NCI-H2081 (cell line): ENCODE measurements at regions not wholly inside any gene's neighbourhood (a gene's known extent, or its start where the extent isn't known, plus 50 kb on each side); places are given as distances from the start of the nearest gene placed in this dataset.
"Not testable (repeated sequence)": the region's sequence is repeated elsewhere in the genome, so short reads cannot be mapped to it uniquely, and the experiment has no call there.

Experiments used
- DNase-seq, 2 experiments: peaks; one replicate each; lab custom pipeline; 2025; lab: John Stamatoyannopoulos, UW

DNA sequence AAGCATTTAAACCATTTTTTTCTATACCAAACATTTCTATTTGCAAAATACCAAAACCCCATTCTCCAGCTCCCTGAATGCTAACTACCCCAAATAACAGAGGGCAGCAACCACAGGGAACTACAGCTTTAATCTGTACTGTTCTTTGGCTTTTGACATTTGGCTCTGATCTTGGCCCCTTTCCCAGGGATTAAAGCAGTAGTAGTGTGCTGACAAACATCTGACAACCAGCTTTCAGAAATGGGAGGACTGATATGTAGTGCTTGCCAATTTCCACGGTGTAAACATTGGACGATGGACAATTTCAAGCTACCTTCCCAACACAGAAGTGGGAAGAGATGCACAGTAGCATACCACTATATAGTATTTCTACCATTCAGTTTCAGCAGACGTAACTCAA, 88.4 kb upstream of the TEAD1 start:
- DNase-seq: peak in 1 of 2 experiments; percentile 30

DNA sequence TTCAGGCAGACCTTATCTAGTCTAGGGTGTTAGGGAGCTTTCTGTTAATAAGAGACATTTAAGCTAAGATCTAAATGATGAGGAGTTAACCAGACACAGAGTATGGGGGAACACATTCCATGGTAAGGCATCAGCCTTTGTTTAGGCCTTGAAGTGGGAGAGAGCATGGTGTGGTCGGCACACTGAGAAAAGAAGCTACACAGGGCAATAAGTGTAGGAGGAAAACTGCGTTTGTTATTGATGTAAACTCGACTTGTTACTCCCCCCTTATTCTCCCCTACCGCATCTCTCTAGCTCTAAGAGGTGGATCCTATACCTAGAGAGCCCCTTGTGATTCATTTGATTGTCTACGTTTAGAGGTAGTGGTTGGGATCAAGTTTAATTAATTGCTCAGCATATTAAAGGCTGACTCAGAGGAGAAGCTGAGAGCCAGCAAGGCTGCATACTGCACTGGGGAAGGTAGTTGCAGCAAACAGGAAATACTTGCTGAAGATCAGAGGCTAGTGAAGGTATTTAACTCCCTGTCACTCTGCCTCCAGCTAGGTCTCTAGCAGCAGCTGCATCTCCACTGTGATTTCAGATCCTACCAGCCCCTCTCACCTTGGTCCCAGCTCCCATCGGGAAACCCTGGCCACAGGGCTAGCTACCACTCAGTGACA, 86.8 kb upstream of the TEAD1 start:
- DNase-seq: no peak

DNA sequence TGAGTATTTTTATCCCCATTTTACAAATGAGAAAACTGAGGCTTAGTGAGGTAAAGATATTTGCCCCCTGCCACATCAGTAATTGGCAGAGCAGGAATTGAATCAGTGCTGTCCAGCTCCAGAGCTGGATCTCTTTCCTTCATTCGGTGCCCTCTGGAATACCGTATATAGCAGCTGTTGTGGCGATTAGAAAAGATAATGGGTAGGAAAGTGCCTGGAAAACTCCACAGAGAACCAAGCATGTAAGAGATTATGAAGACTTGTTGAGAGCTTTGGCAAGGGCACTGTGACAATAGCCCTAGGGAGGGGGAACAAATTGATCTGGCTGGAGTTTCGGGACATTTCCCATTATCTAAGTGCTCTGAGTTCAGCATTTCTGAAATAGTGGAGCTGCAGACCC, 82.5 kb upstream of the TEAD1 start:
- DNase-seq: no peak

DNA sequence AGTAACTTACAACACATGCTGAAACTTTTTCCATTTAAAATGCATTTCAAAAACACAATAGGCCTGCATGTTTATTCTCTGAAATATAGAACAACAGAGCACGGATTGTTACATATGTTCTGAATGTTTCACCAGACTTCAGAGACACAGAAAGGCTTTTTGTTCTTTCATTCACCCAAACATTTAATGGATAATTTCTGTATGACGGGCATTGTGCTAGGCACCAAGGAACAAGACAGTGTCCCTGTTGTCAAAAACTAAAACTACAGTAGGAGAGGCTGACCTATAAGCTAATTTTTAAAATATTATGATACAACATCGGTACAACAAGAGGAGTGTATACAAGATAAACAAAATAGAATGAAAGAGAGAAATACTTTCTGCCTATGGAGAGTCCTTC, 81.9 kb upstream of the TEAD1 start:
- no peak for DNase-seq

DNA sequence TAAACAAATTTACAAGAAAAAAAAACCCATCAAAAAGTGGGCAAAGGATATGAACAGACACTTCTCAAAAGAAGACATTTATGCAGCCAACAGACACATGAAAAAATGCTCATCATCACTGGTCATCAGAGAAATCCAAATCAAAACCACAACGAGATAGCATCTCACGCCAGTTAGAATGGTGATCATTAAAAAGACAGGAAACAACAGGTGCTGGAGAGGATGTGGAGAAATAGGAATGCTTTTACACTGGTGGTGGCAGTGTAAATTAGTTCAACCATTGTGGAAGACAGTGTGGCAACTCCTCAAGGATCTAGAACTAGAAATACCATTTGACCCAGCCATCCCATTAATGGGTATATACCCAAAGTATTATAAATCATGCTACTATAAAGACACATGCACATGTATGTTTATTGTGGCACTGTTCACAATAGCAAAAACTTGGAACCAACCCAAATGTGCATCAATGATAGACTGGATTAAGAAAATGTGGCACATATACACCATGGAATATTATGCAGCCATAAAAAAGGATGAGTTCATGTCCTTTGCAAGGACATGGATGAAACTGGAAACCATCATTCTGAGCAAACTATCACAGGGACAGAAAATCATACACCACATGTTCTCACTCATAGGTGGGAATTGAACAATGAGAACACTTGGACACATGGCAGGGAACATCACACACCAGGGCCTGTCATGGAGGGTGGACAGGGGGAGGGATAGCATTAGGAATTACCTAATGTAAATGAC, 79.0 kb upstream of the TEAD1 start:
- not testable (repeated sequence) for DNase-seq

DNA sequence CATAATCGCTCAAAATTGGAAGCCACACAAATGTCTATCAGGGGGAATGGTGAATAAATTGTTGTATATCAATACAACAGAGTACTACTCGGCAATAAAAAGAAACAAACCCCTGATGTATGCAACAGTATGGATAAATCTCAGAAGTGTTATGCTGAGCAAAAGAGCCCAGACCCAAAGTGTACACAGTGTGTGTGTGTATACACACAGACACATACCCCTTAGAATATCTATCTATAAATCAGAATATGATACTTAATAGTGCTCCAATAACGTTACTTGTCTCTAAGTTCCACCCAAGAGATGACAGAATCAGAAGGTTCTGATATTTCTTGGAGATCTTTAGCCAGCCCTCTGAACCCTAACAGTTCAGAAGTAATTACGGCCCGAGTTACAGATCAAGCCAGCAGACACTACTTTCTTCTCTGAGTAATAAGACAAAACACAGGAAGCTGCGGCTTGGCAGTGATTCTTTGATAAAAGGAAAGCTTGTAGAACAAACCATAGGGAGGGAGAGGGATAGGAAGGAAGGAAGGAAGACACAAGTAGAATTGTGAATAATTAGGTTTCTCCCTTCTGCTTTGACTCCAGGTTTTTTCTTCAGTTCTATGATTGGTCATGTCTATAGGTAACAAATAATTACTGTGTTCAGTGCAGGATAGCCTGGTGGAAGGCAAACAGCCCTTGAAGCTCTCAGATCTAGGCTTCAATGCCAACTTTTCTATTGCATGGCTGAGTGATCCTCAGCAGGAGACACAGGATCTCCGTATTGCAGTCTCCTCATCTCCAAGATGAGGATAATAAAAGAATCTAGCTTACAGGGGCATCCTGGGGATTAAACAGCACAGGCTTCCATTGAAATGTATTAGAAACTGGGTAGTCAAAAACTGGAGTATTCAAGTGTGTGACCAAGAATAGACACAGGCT, 75.6 kb upstream of the TEAD1 start:
- DNase-seq: no peak

DNA sequence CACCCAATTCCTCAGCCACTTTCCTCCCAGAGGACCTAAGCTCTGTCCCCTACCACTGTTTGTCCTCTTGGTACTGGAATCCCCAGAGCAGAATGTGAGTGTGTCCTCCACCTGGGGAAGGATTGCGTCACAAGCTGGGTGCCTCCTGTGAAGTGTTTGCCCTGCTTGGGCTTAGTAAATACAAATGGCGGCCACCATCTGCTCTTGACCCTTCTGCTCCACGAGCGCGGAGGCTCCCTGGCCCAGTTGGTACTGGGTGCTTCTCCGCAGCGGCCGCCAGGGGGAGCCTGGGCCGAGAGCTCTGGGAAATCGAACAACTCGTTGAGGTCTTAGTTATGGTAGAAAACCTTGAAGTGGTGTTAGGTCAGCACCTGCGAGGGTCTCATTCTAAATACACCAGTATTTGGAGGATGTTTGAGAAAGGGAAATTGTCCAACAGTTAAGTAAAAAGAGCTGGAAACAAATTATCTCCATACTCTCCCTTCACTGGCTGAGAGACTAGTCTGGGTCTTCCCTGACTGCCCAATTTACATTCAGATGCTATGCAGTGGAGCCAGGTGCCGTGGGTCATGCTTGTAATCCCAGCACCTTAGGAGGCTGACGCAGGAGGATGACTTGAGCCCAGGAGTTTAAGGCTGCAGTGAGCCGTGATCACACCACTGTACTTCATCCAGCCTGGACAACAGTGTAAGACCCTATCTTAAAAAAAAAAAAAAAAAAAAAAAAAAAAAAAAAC, 74.6 kb upstream of the TEAD1 start:
- no peak for DNase-seq

DNA sequence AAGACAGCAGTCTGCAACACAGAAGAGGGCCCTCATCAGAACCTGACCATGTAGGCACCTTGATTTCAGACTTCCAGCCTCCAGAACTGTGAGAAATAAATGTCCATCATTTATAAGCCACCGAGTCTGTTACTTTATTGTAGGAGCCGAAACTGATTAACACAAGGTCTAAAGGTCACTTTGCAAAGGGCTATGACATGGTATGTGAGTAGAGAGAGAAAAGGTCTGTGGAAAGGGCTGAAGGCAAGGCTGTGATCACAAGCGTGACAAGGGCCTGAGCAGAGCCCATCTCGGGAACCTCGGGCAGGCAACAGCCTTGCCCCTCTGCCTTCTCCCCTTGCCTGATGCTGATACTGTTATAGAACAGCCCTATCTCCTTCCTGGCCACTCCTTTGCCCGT, 73.4 kb upstream of the TEAD1 start:
- DNase-seq: no peak

DNA sequence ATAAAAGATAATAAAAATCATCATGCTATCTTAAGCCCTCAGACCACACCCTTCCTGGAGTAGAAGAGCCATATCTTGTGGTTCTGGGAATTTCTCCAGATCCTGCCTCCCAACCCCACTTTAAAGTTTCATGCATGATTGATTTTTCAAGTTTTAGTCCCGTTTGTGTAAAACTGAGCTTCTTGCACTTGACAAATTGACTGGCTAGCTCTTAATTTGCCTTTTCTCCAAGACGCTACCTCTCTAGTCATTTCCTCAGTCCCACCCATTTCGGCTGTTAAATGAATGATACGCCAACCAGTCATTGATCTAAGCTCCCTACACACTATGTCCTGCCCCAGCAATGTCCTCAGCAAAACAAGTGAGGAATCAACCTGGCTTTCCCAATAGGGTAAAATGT, 71.8 kb upstream of the TEAD1 start:
- DNase-seq: no peak

DNA sequence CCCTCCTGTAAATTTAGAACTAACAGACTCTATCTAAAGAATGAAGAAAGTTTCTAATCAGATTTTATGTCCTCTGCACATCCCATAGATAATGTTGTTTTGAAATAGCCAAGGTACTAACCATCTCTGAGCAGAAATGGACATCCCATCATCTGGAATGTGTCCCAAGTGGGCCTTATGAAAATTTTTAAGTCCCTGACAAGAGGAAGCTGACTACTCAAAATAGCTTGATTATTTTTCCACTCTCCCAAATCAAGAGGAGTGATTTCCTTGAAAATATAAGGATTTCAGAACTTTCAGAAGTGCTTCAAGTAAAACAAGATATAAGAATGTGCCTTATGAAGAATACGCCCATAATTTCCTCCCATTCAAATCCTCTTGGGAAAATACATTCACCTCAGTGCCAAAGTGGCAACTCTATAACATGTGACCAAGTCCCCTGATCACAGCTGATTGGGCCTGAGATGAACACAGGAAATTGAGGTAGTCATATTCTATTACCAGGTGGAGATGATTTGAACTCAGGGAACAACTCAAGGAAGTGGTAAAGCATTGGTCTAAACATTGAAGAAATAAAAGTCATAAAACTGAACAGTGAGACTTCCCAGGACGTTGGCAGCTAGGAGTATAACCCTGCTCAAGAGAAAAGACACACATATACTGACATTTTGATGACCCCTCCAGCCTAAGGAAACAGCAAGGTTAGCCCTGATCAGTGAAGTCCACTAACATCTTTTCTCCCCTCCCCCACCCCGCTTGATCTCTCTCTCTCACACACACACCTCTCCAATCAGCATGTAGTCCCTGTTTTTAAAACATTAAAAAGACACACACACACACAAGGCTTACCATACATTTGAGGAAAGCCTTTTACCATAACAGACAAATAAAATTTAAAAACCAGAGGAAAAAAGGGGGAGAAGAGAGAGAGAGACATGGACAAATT, 70.8 kb upstream of the TEAD1 start:
- no peak for DNase-seq

DNA sequence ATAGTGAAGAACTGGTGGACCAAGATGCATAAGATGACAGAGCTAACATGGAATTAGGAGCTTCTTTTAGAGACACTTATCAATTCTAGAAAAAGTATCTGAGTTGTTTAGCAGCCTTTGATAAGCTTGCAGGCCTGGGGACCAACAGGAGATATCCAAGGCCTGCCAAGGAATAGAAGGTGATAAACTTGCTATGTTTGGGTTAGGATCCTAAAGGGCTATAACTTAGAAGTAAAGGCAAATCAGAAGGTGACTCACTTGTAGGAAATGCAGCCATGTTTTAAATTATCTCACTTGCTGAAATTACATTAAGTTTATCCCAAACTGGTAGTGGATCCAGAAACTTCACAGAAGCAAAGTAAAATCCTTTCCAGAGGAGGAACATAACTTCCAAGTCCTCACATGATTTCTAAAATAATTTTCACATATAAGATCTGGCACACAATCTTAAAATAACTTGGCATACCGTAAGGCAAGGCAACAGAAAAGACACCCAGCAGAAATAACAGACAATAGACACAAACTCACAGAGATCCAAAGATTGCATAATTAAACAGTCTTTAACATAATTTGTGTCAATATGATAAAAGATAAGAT, 69.6 kb upstream of the TEAD1 start:
- DNase-seq: no peak

DNA sequence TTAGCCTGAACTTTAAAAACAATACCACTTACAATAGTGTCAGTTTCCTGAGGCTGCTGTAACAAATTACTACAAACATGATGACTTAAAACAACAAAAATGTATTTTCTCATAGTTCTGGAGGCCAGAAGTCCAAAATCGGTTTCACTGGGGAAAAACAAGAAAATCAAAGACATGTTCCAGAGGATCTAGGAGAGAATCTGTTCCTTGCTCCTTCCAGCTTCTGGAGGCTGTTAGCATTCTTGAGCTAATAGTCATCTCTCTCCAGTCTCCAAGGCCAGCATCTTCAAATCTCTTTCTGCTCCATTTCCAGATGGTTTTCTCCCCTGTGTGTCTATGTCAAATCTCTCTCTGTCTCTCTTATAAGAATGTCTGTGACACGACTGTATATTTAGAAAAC, 67.6 kb upstream of the TEAD1 start:
- DNase-seq: no peak

DNA sequence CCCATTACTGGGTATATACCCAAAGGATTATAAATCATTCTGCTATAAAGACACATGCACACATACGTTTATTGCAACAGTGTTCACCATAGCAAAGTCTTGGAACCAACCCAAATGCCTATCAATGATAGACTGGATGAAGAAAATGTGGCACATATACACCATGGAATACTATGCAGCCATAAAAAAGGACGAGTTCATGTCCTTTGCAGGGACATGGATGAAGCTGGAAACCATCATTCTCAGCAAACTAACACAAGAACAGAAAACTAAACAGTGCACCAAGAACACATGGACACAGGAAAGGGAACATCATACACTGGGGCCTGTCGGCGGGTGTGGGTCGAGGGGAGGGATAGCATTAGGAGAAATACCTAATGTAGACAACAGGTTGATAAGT, 65.5 kb upstream of the TEAD1 start:
- not testable (repeated sequence) for DNase-seq

DNA sequence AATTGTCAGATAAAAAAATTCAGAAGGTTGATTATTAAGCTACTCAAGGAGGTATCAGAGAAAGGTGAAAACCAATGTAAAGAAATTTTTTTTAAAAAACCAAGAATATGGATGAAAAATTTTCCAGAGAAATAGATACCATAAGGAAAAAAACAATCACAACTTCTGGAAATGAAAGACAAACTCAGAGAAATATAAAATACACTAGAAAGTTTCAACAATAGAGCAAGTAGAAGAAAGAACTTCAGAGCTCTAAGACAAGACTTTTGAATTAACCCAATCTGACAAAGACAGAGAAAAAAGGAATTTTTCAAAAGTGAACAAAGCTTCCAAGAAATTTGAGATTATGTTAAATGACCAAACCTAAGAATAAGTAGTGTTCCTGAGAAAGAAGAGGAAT, 62.9 kb upstream of the TEAD1 start:
- no peak for DNase-seq

DNA sequence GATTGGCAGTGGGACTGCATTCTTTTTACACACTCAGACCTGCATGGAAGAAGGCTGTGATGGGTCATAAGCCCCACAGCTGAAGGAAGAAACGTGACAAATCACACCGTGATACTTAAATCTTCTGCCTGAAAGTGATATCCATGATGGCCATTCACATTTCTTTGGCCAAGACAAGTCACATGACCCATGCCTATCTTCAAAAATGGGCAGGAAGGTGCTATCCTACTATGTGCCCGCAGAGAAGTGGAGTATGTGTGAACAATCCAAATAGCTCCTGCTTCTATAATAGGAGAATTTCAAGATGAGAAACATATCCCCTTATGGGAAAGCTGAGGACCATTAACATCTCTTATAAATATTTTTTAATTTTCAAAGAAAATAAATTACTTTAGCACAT, 56.6 kb upstream of the TEAD1 start:
- DNase-seq: no peak

DNA sequence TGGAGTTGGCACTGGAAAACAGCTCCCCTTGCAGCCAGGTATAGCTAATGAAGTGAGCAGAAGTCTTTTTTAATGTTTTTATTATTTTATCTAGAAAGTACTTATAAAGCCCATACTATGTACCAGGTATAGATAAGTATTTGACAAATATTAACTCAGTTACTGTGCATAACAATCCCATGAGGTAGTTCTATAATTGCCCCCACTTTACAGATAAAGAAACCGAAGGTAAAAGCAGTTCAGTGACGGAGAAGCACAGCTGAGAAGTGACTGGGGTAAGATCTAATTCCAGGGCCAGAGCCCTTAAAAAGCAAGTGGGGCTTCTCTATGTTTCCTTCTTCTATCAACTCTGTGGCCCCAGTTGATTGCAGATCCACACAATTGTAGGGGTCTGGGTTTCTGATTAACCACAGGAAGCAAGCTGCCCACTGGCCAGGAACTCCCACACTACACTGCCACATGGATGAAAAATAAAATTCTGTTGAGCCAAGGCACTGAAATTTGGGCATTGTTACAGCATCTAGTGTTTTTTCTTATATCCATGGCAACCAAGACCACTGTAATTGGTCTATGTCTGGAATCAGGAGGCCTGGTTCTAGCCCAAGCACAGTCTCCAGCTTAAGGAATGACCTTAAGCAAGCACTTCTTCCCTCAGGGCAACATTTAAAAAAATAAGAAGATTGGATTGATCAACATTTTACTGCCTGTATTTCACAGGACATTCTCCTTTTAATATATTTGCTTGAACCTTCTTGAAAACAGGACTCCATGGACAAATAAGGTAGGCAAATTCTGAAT, 55.3 kb upstream of the TEAD1 start:
- DNase-seq: no peak

DNA sequence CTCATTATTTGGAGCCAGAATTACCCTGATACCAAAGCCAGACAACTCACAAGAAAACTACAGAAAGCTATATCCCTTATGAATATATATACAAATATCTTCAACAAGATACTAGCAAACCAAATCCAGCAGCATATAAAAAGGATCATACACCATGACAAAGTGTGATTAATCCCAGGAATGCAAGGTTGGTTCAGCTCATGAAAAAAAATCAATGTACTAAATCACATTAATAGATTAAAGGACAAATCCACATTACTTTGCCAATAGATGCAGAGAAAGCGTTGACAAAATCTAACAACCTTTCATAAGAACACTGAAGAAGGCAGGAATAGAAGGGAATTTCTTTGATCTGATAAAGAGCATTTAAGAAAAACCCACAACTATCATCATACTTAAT, 50.4 kb upstream of the TEAD1 start:
- no peak for DNase-seq
